ENCODE measurements at regions not wholly inside any gene's neighbourhood (a gene's known extent, or its start where the extent isn't known, plus 50 kb on each side); places are given as distances from the start of the nearest gene placed in this dataset.

- WGBS (ENCODE audit: insufficient coverage, insufficient replicate concordance, low lambda C conversion rate, missing lambda C conversion rate) = 26% methylated on average over 2 of the region's 2 CpGs
- CTCF ChIA-PET = no interaction called here
Observed at GRCh38 chr13:39913928-39914327, 258.5 kb downstream of the COG6 start.

More at GRCh38 chr13:39913928-39914327, 258.5 kb downstream of the COG6 start:
- ChIA-PET RAD21 (ENCODE audit: unreplicated experiment) (no interaction called here), POLR2A (no interaction called here), SMC1A (ENCODE audit: uncharacterized antibody, unreplicated experiment) (interaction anchor here (1.4 kb wide), 1 partner anchor 22 kb away, joined by 3 read pairs; no protein-coding TSS in a partner anchor)
- no peak overlapping the region for H3K4me3 ChIP-seq
- no peak overlapping the region for H2AFZ ChIP-seq (ENCODE audit: control insufficient read depth, low read depth, low read length)
- intact Hi-C loops (cut with micrococcal nuclease; ENCODE audit: unreplicated experiment) (no loop called here), in situ Hi-C loops (cut with MboI) (no loop called here)
- H3K79me2 ChIP-seq (ENCODE audit: control insufficient read depth, insufficient read depth, low read length) = no peaks in the 10 kb centered on the region
- H3K36me3 ChIP-seq (ENCODE audit: control insufficient read depth in 2 of 2, insufficient read depth in 2 of 2, low read length in 1 of 2) = no peaks in the 10 kb centered on the region
- no peaks in the 10 kb centered on the region for H3K9me3 ChIP-seq (replicated peaks; ENCODE audit: control insufficient read depth, insufficient read depth, low read length)
- H3K4me1 ChIP-seq (ENCODE audit: control insufficient read depth, insufficient read depth, low read length) = no peaks in the 10 kb centered on the region
- BruUV-seq (replicated peaks) = no TSS peak
- FAIRE-seq (no peak), DNase-seq (ENCODE audit: low read depth, low spot score) (no peak), ATAC-seq (no peak)
- no peak overlapping the region for H3K9ac ChIP-seq (ENCODE audit: control insufficient read depth, insufficient read depth, low read length)
- TF ChIP-seq LARP7 (IDR thresholded peaks at IDR 0.05) = no peak
- no peak for TF ChIP-seq MAX (IDR thresholded peaks at IDR 0.05; ENCODE audit: low read depth, low read length)
- TF ChIP-seq TAF1 (IDR thresholded peaks at IDR 0.05; ENCODE audit: borderline replicate concordance, low read depth, low read length) = no peak
- TF ChIP-seq CBX5 (IDR thresholded peaks at IDR 0.05; ENCODE audit: low read depth) = no peak
- TF ChIP-seq TCF12 (IDR thresholded peaks at IDR 0.05; ENCODE audit: low read depth, low read length) = no peak
- no peak for TF ChIP-seq ATF3 (IDR thresholded peaks at IDR 0.05; ENCODE audit: borderline replicate concordance, extremely low read depth, low read depth, low read length)
- TF ChIP-seq BRCA1 (IDR thresholded peaks at IDR 0.05; ENCODE audit: low read depth, low read length) = no peak
- TF ChIP-seq CREM (IDR thresholded peaks at IDR 0.05; ENCODE audit: low read depth) = no peak
- no peak for TF ChIP-seq ESRRA (IDR thresholded peaks at IDR 0.05; ENCODE audit: low read length)
- TF ChIP-seq SKIL (IDR thresholded peaks at IDR 0.05; ENCODE audit: low read depth, poor library complexity, severe bottlenecking) = no peak
- TF ChIP-seq ZBTB40 (IDR thresholded peaks at IDR 0.05; ENCODE audit: borderline replicate concordance) = no peak
- no peak for TF ChIP-seq SMAD5 (IDR thresholded peaks at IDR 0.05; ENCODE audit: low read depth)
- TF ChIP-seq RUNX3 (IDR thresholded peaks at IDR 0.05; ENCODE audit: low read length) = no peak
- TF ChIP-seq JUND (IDR thresholded peaks at IDR 0.05; ENCODE audit: low read depth, low read length) = no peak
- TF ChIP-seq FOXM1 (IDR thresholded peaks at IDR 0.05; ENCODE audit: low read depth, low read length) = no peak
- H3K27me3 ChIP-seq (replicated peaks in 1 of 2; ENCODE audit: control insufficient read depth in 2 of 2, insufficient read depth in 2 of 2, low read length in 1 of 2) = no peaks in the 10 kb centered on the region
- H4K20me1 ChIP-seq (ENCODE audit: control insufficient read depth, insufficient read depth) = no peaks in the 10 kb centered on the region
- no peak overlapping the region for H3K27ac ChIP-seq (ENCODE audit: control insufficient read depth, insufficient read depth)
- no peak overlapping the region for H3K4me2 ChIP-seq (ENCODE audit: control insufficient read depth, insufficient read depth)
